Stimulated activated CD4-positive, alpha-beta T cell treated with anti-CD3 and anti-CD28 coated beads, Interleukin-2, amount 100 ng/mL, for 4 hours (primary cell): ENCODE measurements at regions not wholly inside any gene's neighbourhood (a gene's known extent, or its start where the extent isn't known, plus 50 kb on each side); places are given as distances from the start of the nearest gene placed in this dataset.
"Not testable (repeated sequence)": the region's sequence is repeated elsewhere in the genome, so short reads cannot be mapped to it uniquely, and the experiment has no call there.

Source experiments
- DNase-seq: peaks from one replicate; pipeline ENCODE4 v3.0.0-alpha.2; 2020; ENCODE audit warnings: low read depth

DNA sequence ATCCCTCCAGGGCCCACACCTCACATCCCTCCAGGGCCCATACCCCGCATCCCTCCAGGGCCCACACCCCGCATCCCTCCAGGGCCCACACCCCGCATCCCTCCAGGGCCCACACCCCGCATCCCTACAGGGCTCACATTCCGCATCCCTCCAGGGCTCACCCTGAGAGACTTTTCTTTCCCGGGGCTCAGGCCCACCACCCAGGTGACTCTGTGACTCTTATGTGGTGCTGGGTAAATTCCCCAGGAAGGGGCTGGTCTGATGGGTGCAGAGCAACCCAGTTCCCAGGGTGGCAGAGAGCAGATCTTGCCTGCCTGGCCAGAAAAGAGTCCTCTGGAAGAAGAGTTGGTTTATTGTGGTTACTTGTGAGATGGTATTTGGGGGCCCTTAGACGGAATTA lies 290.7 kb downstream of the TCERG1L start:
- no peak for DNase-seq

GRCh38 chr10:131021246-131021895 lies 290.1 kb downstream of the TCERG1L start:
- DNase-seq, result no peak

DNA sequence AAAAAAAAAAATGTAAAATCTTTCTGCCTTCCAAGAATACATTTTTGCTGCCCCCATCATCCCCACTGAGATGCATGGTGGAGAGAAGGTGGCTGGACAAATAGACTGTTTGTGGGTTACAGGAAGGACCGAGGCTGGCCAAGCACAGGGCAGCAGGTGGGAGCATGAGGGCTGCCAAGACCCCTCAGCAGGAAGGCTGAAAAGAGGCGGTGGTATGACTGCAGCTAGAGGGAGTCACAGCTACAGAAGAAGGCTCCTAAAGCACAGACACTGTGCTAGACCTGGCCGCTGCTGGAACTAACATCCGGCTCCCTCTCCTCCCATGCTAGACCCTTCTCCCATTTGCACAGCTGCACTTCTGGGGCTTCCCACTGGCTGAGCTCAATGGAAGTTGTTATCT lies 289.6 kb downstream of the TCERG1L start:
- DNase-seq, result no peak

DNA sequence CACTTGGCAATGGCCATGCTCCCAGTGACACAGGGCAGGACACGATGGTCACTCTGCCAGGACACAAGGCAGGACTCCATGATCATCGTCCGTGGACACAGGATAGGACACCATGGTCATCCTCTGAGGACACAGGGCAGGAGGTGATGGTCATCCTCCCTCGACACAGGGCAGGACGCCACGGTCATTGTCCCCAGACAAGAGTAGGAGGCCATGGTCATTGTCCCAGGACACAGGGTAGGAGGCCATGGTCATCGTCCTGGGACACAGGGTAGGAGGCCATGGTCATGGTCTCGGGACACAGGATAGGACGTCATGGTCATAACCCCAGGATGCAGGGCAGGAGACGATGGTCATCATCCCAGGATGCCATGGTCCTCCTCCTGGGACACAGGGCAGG lies 289.2 kb downstream of the TCERG1L start:
- DNase-seq, result no peak

- DNase-seq, result no peak
Measured at GRCh38 chr10:131022981-131023380, 288.5 kb downstream of the TCERG1L start.

DNA sequence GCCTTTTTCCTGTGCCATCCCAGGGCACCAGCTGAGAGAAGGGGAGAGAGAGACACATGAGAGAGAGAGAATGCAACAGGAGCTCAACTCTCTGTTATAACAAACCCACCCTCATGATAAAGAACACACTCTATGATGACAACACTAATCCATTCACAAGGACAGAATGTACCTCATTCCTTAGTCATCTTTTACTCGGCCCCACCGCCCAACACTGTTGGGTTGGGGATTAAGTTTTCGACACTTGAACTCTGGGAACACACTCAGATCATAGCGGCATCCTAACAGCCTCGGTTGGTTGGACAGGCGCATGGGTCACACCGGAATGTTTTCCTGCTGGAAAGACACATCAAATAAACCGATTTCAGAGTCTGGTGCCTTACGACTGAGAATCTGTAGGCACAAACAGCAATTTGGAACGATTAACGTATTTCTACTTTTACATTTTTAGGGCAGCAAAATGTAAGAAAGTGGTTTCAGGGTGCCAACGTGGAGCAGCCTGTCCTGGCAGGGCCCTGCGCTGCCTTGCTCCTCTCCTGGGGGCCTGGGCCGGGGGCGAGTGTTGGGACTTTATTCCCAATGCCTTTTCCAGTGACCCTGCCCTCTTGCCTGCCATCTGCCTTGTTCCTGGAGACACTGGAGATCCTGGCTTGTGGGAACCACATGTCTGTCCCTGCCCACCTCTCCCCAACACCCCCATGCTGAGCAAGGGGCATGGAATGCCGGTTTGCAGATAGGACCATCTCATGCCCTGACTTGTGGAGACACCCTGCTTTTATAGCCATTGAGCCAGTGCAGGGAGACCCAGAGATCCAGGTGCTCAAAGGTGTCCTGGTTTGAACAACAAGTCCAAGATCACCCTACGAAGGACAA lies 287.0 kb downstream of the TCERG1L start:
- DNase-seq, result no peak

DNA sequence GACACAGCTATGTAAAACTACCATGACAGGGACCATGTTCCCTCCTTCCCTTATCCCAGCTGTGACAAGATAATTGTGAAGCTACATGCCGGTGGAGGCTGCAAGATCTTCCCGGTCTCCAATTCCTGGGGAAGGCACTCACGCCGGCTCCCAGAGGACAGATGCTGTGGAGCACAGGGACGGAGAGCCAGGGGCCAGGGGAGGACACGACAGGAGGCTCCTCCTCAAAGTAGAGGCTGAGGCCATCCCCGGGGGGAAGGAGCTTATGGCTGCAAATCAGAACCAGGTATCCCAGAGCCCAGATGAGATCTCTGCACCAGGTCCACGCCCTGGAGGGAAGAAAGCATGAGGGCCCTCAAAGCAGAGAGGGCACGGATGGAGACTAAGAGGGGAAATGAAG lies 286.2 kb downstream of the TCERG1L start:
- no peak for DNase-seq

- DNase-seq, result no peak
Measured at GRCh38 chr10:131027256-131027655, 284.3 kb downstream of the TCERG1L start.

GRCh38 chr10:131031346-131031745 lies 280.2 kb downstream of the TCERG1L start:
- DNase-seq, result no peak

GRCh38 chr10:131032329-131033165 lies 279.0 kb downstream of the TCERG1L start:
- DNase-seq, result no peak

DNA sequence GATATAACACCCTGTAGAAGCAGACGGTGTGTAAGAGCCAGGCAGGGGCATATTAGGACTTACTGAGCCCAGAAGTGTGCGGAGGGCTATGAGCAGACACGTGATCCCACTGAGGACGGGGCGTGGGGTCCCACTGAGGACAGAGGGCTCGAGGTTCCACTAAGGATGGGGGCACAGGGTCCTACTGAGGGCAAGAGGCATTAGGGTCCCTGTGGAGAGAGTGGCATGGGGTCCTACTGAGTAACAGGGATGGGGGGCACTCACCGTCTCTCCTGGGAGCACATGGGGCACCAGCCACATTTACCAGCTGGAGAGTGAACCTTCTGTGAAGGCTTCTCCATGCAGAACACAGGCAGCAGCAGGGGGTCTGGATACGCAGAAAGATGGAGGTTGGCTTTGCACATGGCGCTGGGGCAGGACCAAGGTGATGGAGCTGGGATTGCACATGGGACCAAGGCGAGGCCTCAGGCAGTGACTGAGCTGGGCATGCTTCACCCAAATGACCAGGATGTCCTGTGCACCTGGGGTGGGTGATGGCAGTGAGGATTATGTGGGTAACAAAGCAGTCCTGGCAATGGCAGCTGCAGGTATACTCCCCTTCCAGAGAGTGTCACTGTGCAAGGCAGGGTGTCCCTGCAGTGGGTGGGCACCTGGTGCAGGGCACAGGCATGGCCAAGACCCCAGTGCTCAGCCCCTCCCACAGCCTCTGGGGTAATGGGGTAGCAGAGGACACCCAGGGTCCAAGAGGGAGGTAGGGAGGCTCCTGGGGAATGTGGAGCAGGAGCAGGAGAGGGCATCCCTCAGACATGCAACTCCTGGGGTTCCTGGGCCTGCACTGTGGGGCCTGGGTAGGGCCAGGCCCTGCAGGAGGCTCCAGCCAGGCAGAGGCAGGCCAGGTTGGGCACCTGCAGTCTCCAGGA lies 278.1 kb downstream of the TCERG1L start:
- DNase-seq, result no peak

- DNase-seq, result no peak
Measured at GRCh38 chr10:131034451-131034850, 277.1 kb downstream of the TCERG1L start.

DNA sequence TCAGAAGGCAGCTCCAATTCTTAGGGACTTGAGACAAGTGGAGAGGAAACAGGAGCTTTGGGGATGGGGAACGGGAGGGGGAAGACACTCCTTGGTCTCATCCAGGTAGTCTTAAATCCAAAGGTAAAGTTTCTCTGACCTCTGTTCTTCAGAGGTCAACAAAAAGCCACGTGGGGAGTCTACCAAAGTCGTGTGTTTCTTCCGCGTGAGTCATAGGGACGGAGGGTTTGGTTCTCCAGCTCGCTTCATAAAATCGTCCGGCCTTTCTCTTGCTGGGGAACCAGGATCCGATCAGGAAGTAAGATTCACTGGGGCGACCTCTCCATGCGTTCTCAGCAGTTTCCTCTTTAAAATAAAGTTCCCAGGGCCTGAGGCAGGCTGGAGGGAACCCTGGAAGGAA lies 275.7 kb downstream of the TCERG1L start:
- DNase-seq, result no peak

GRCh38 chr10:131038056-131038455 lies 273.5 kb downstream of the TCERG1L start:
- no peak for DNase-seq

DNA sequence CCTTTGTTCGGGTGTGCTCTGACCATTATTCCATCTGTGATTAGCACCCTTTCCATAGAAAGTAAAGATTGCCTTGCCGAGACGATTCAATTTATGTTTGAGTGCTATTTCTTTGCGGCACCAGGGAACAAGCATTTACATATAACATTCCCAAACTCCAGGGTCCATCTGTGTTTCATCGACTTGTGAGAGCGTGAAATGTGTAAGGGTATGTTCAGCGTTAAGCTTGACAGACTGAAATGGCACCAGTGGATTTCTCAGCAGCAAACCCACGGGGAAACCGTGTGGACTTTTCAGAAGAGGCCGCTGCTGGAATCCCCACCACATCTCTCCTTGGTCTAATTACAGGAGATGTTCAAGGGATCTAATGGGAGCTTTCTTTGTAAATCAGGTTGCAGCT lies 270.5 kb downstream of the TCERG1L start:
- DNase-seq, result no peak

DNA sequence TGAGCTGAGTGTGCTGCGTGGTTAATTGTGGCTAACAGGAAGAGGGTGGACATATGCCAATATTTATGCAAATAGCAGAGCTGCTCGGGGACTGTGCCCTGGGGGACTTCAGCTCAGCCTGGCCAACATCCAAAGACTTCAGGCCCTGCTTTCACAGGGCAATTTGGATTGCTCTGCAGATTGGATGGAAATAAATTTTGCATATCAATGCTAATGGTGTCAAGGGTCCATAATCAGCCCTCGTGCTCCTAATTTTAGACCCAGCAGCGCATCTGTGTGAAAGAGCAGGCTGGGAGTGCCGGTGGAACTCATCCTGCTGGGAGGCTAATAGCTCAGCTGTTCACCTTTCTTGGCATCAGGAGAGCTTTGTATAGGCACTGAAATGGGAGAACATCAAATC lies 270.1 kb downstream of the TCERG1L start:
- DNase-seq, result no peak

GRCh38 chr10:131042015-131042414 lies 269.5 kb downstream of the TCERG1L start:
- DNase-seq, result not testable (repeated sequence)
